BLaER1 treated with 17β-estradiol and CSF1 and Interleukin-3, amounts not matched to agents 10 nM and 100 nM (cell line): ENCODE measurements at regions not wholly inside any gene's neighbourhood (a gene's known extent, or its start where the extent isn't known, plus 50 kb on each side); places are given as distances from the start of the nearest gene placed in this dataset.
"Not testable (repeated sequence)": the region's sequence is repeated elsewhere in the genome, so short reads cannot be mapped to it uniquely, and the experiment has no call there.

ENCODE experiments used
- H3K27ac ChIP-seq, 11 experiments: shearing (Covaris generic); formaldehyde crosslinking; 2 replicates each; pipeline ENCODE4 v1.8.1; 2022
- H3K27me3 ChIP-seq, 11 experiments: shearing (Covaris generic); formaldehyde crosslinking; 2 replicates each; pipeline ENCODE4 v1.8.1; 2022
- H3K36me3 ChIP-seq, 11 experiments: shearing (Covaris generic); formaldehyde crosslinking; 2 replicates each; pipeline ENCODE4 v1.8.1; 2022
- H3K4me1 ChIP-seq, 10 experiments: shearing (Covaris generic); formaldehyde crosslinking; 2 replicates each; pipeline ENCODE4 v1.8.1; 2022
- H3K4me2 ChIP-seq, 11 experiments: shearing (Covaris generic); formaldehyde crosslinking; 2 replicates each; pipeline ENCODE4 v1.8.1; 2022
- H3K4me3 ChIP-seq, 10 experiments: shearing (Covaris generic); formaldehyde crosslinking; 2 replicates each; pipeline ENCODE4 v1.8.1; 2022
- H3K9ac ChIP-seq, 11 experiments: shearing (Covaris generic); formaldehyde crosslinking; 2 replicates each; pipeline ENCODE4 v1.8.1; 2022
- H3K9me3 ChIP-seq, 11 experiments: shearing (Covaris generic); formaldehyde crosslinking; replicated peaks in 1 of 11; 2 replicates each; pipeline ENCODE4 v1.8.1; 2022
- H4K20me1 ChIP-seq, 11 experiments: shearing (Covaris generic); formaldehyde crosslinking; 2 replicates each; pipeline ENCODE4 v1.8.1; 2022
- Cebpa-rat ChIP-seq, 11 experiments: shearing (Covaris generic); IDR thresholded peaks; 2 replicates each; pipeline ENCODE4 v1.8.1; 2022

- TF ChIP-seq Cebpa-rat (IDR thresholded peaks at IDR 0.05): no peak
- no peaks in the 10 kb centered on the region for H4K20me1 ChIP-seq
- H3K4me1 ChIP-seq: peaks cover 70 to 98% (median 86%) of the 10 kb centered on the region in 10 experiments
- peaks cover 0 to 17% (median 11%) of the 10 kb centered on the region in 11 experiments; a peak in 12 of 22 replicates for H3K9me3 ChIP-seq
- H3K4me3 ChIP-seq: peak overlapping the region; percentile 11 to 55 (median 44); a peak in 15 of 20 replicates
- H3K9ac ChIP-seq: peak overlapping the region; percentile 59 to 88 (median 85); a peak in 21 of 22 replicates
- H3K4me2 ChIP-seq: peak overlapping the region; percentile 80 to 93 (median 88)
- H3K36me3 ChIP-seq: no peaks in the 10 kb centered on the region
- H3K27ac ChIP-seq: peak overlapping the region; percentile 62 to 97 (median 95); a peak in 21 of 22 replicates
- H3K27me3 ChIP-seq: no peaks in the 10 kb centered on the region
Observed at GRCh38 chr20:53737396-53738038, 143.9 kb upstream of the ZNF217 start.

GRCh38 chr20:53736757-53737395 lies 143.2 kb upstream of the ZNF217 start:
- H3K27me3 ChIP-seq: no peaks in the 10 kb centered on the region
- peak overlapping the region; percentile 59 to 88 (median 85); a peak in 21 of 22 replicates for H3K9ac ChIP-seq
- H3K4me3 ChIP-seq: peak overlapping the region; percentile 11 to 55 (median 44); a peak in 15 of 20 replicates
- H3K4me2 ChIP-seq: peak overlapping the region; percentile 80 to 93 (median 88)
- H3K4me1 ChIP-seq: peaks cover 67 to 94% (median 82%) of the 10 kb centered on the region in 10 experiments
- peak in 6 of 11 experiments; percentile 12 to 58 (median 35); a peak in 4 of 22 replicates for TF ChIP-seq Cebpa-rat (IDR thresholded peaks at IDR 0.05)
- H3K27ac ChIP-seq: peak overlapping the region; percentile 62 to 97 (median 95); a peak in 21 of 22 replicates
- H3K9me3 ChIP-seq: peaks cover 0 to 19% (median 11%) of the 10 kb centered on the region in 11 experiments; a peak in 12 of 22 replicates
- no peaks in the 10 kb centered on the region for H3K36me3 ChIP-seq
- no peaks in the 10 kb centered on the region for H4K20me1 ChIP-seq

- Histone ChIP-seq H3K4me1 (peaks cover 61 to 87% (median 76%) of the 10 kb centered on the region in 10 experiments), H3K4me3 (peak overlapping the region; percentile 11 to 55 (median 44); a peak in 12 of 20 replicates), H3K9ac (peak overlapping the region in 10 of 11 experiments; percentile 76 to 88 (median 85); a peak in 20 of 22 replicates)
Observed at GRCh38 chr20:53736122-53736756, 142.6 kb upstream of the ZNF217 start.

GRCh38 chr20:53735536-53736050 lies 142.0 kb upstream of the ZNF217 start:
- Histone ChIP-seq H3K9me3 (peaks cover 0 to 19% (median 11%) of the 10 kb centered on the region in 11 experiments; a peak in 12 of 22 replicates), H3K4me3 (no peak overlapping the region), H3K27me3 (no peaks in the 10 kb centered on the region), H3K36me3 (no peaks in the 10 kb centered on the region), H3K27ac (peak overlapping the region in 10 of 11 experiments; percentile 54 to 97 (median 95); a peak in 20 of 22 replicates), H4K20me1 (no peaks in the 10 kb centered on the region), H3K9ac (peak overlapping the region in 9 of 11 experiments; percentile 77 to 88 (median 85); a peak in 18 of 22 replicates), H3K4me2 (peak overlapping the region; percentile 49 to 93 (median 88)), H3K4me1 (peaks cover 54 to 85% (median 74%) of the 10 kb centered on the region in 10 experiments)
- TF ChIP-seq Cebpa-rat (IDR thresholded peaks at IDR 0.05): peak in 2 of 11 experiments; percentile 51 to 53; a peak in 2 of 22 replicates

More at GRCh38 chr20:53736122-53736756, 142.6 kb upstream of the ZNF217 start:
- Histone ChIP-seq H3K36me3 (no peaks in the 10 kb centered on the region), H3K27ac (peak overlapping the region; percentile 62 to 97 (median 95); a peak in 21 of 22 replicates), H3K27me3 (no peaks in the 10 kb centered on the region), H3K4me2 (peak overlapping the region; percentile 80 to 93 (median 88)), H3K9me3 (peaks cover 0 to 19% (median 11%) of the 10 kb centered on the region in 11 experiments; a peak in 12 of 22 replicates), H4K20me1 (no peaks in the 10 kb centered on the region)
- no peak for TF ChIP-seq Cebpa-rat (IDR thresholded peaks at IDR 0.05)

GRCh38 chr20:53734006-53734688 lies 140.5 kb upstream of the ZNF217 start:
- H3K36me3 ChIP-seq: no peaks in the 10 kb centered on the region
- H3K27me3 ChIP-seq: no peaks in the 10 kb centered on the region
- no peak for TF ChIP-seq Cebpa-rat (IDR thresholded peaks at IDR 0.05)
- H3K9me3 ChIP-seq: peaks cover 0 to 19% (median 11%) of the 10 kb centered on the region in 11 experiments; a peak in 12 of 22 replicates
- H3K4me1 ChIP-seq: peaks cover 51 to 85% (median 75%) of the 10 kb centered on the region in 10 experiments
- H3K4me3 ChIP-seq: no peak overlapping the region
- H3K4me2 ChIP-seq: peak overlapping the region; percentile 3 to 93 (median 35); a peak in 17 of 22 replicates
- H4K20me1 ChIP-seq: no peaks in the 10 kb centered on the region
- peak overlapping the region in 9 of 11 experiments; percentile 10 to 97 (median 92); a peak in 19 of 22 replicates for H3K27ac ChIP-seq
- H3K9ac ChIP-seq: peak overlapping the region in 1 of 11 experiments; percentile 37; a peak in 1 of 22 replicates

- no peak for TF ChIP-seq Cebpa-rat (IDR thresholded peaks at IDR 0.05)
- Histone ChIP-seq H3K27ac (peak overlapping the region in 1 of 11 experiments; percentile 1; a peak in 2 of 22 replicates), H3K9ac (no peak overlapping the region), H3K4me3 (no peak overlapping the region), H3K4me1 (peaks cover 26 to 69% (median 54%) of the 10 kb centered on the region in 10 experiments), H3K9me3 (peaks cover 0 to 19% (median 11%) of the 10 kb centered on the region in 11 experiments; a peak in 12 of 22 replicates), H3K27me3 (no peaks in the 10 kb centered on the region), H4K20me1 (no peaks in the 10 kb centered on the region), H3K4me2 (no peak overlapping the region; a peak in 1 of 22 replicates), H3K36me3 (no peaks in the 10 kb centered on the region)
Observed at GRCh38 chr20:53731595-53731994, 138.0 kb upstream of the ZNF217 start.

GRCh38 chr20:53728359-53728758 lies 134.7 kb upstream of the ZNF217 start:
- Histone ChIP-seq H3K9ac (no peak overlapping the region), H3K4me3 (no peak overlapping the region), H3K27ac (no peak overlapping the region), H3K4me2 (no peak overlapping the region), H3K4me1 (peaks cover 10 to 52% (median 33%) of the 10 kb centered on the region in 10 experiments), H3K36me3 (no peaks in the 10 kb centered on the region), H3K27me3 (no peaks in the 10 kb centered on the region), H3K9me3 (peaks cover 0 to 10% (median 7%) of the 10 kb centered on the region in 11 experiments; a peak in 12 of 22 replicates), H4K20me1 (no peaks in the 10 kb centered on the region)
- no peak for TF ChIP-seq Cebpa-rat (IDR thresholded peaks at IDR 0.05)

- H3K27ac ChIP-seq, H3K4me3 ChIP-seq, H3K4me2 ChIP-seq, H3K9ac ChIP-seq, H4K20me1 ChIP-seq, H3K36me3 ChIP-seq, H3K27me3 ChIP-seq, H3K9me3 ChIP-seq: not testable (repeated sequence)
- 0 out of 22 replicates have a peak, but pooled peaks of 1 of the 11 experiments have one; percentile 13 for TF ChIP-seq Cebpa-rat (IDR thresholded peaks at IDR 0.05)
- H3K4me1 ChIP-seq: peaks cover 10 to 42% (median 32%) of the 10 kb centered on the region in 10 experiments
Observed at GRCh38 chr20:53727239-53727638, 133.6 kb upstream of the ZNF217 start.
